Gastroesophageal sphincter (tissue), 3 donors: ENCODE measurements at regions not wholly inside any gene's neighbourhood (a gene's known extent, or its start where the extent isn't known, plus 50 kb on each side); places are given as distances from the start of the nearest gene placed in this dataset.

Experiments used
- CTCF ChIP-seq, 4 experiments: fragments of 200-600 bp in 2 of 4; fragments of 450-650 bp in 2 of 4; sonication (generic) in 1 of 4; IDR thresholded peaks; one replicate each; pipeline ENCODE4 v1.5.1; 2017 to 2019; ENCODE audit warnings: antibody characterized with exemption in 4 of 4, mild to moderate bottlenecking in 2 of 4, moderate library complexity in 2 of 4
- POLR2A ChIP-seq, 2 donors: fragments of 450-650 bp; IDR thresholded peaks; one replicate each; pipeline ENCODE4 v1.6.1; 2017; ENCODE audit warnings: antibody characterized with exemption in 2 of 2, mild to moderate bottlenecking in 2 of 2, moderate library complexity in 1 of 2

- TF ChIP-seq CTCF (IDR thresholded peaks at IDR 0.05): no peak
- no peak for TF ChIP-seq POLR2A (IDR thresholded peaks at IDR 0.05)
Observed at GRCh38 chr5:164206196-164206595, 700.8 kb downstream of the MAT2B start.
